Colonic mucosa (tissue), 4 donors: ENCODE measurements at regions not wholly inside any gene's neighbourhood (a gene's known extent, or its start where the extent isn't known, plus 50 kb on each side); places are given as distances from the start of the nearest gene placed in this dataset.
"Not testable (repeated sequence)": the region's sequence is repeated elsewhere in the genome, so short reads cannot be mapped to it uniquely, and the experiment has no call there.

Experiments
- DNase-seq: peaks from one replicate; pipeline ENCODE4 v3.0.0-alpha.2; 2020
- H3K27ac ChIP-seq: fragments of 200-600 bp; one replicate; pipeline ENCODE4 v1.8.0; 2021
- H3K27me3 ChIP-seq: fragments of 200-600 bp; one replicate; pipeline ENCODE4 v1.8.0; 2021
- H3K36me3 ChIP-seq: fragments of 200-600 bp; one replicate; pipeline ENCODE4 v1.8.0; 2021
- H3K4me1 ChIP-seq: fragments of 200-600 bp; one replicate; pipeline ENCODE4 v1.8.0; 2021; ENCODE audit warnings: mild to moderate bottlenecking
- H3K4me3 ChIP-seq: fragments of 200-600 bp; one replicate; pipeline ENCODE4 v1.8.0; 2021
- H3K9ac ChIP-seq, 2 donors: one replicate each; pipeline ENCODE4 v1.7.0; 2013; ENCODE audit warnings: control low read depth in 2 of 2, low read depth in 2 of 2, low read length in 2 of 2
- H3K9me3 ChIP-seq: fragments of 200-600 bp; one replicate; pipeline ENCODE4 v1.8.0; 2021
- CTCF ChIP-seq: fragments of 200-600 bp; IDR thresholded peaks from one replicate; pipeline ENCODE4 v1.8.0; 2022; ENCODE audit warnings: antibody characterized with exemption, mild to moderate bottlenecking
- intact Hi-C: fragments of 100-400 bp; cut with DNase I; formaldehyde crosslinking; loops from one replicate; pipeline ENCODE4 v1.14.1; 2022
- donor health status: healthy.
- donor health status: DM: no; HTN: no; CAD: no.
- donor health status: DM: no; HTN: no; CAD: no.

- no peaks in the 10 kb centered on the region for H3K36me3 ChIP-seq
These were observed 53.4 kb downstream of the OR2K2 start for GRCh38 chr9:111276431-111277128.

GRCh38 chr9:111274737-111275136 is 55.3 kb downstream of the OR2K2 start:
- H3K4me3 ChIP-seq, result no peak overlapping the region
- no peaks in the 10 kb centered on the region for H3K36me3 ChIP-seq
- TF ChIP-seq CTCF, result no peak
- H3K9ac ChIP-seq, result no peak overlapping the region
- intact Hi-C loops, result no loop called here
- no peak for DNase-seq
- no peaks in the 10 kb centered on the region for H3K9me3 ChIP-seq
- H3K27me3 ChIP-seq, result no peaks in the 10 kb centered on the region
- H3K27ac ChIP-seq, result no peak overlapping the region
- no peaks in the 10 kb centered on the region for H3K4me1 ChIP-seq

More at GRCh38 chr9:111276431-111277128, 53.4 kb downstream of the OR2K2 start:
- Histone ChIP-seq H3K27ac (no peak overlapping the region), H3K4me1 (no peaks in the 10 kb centered on the region), H3K9ac (no peak overlapping the region), H3K27me3 (no peaks in the 10 kb centered on the region), H3K9me3 (no peaks in the 10 kb centered on the region), H3K4me3 (no peak overlapping the region)
- intact Hi-C loops, result no loop called here
- no peak for TF ChIP-seq CTCF
- DNase-seq, result no peak

GRCh38 chr9:111272581-111272980 is 57.4 kb downstream of the OR2K2 start:
- no peak overlapping the region for H3K27ac ChIP-seq
- H3K36me3 ChIP-seq, result no peaks in the 10 kb centered on the region
- intact Hi-C loops, result no loop called here
- H3K9ac ChIP-seq, result no peak overlapping the region
- no peak overlapping the region for H3K4me3 ChIP-seq
- H3K4me1 ChIP-seq, result no peaks in the 10 kb centered on the region
- DNase-seq, result no peak
- no peak for TF ChIP-seq CTCF
- no peaks in the 10 kb centered on the region for H3K9me3 ChIP-seq
- H3K27me3 ChIP-seq, result no peaks in the 10 kb centered on the region

DNA sequence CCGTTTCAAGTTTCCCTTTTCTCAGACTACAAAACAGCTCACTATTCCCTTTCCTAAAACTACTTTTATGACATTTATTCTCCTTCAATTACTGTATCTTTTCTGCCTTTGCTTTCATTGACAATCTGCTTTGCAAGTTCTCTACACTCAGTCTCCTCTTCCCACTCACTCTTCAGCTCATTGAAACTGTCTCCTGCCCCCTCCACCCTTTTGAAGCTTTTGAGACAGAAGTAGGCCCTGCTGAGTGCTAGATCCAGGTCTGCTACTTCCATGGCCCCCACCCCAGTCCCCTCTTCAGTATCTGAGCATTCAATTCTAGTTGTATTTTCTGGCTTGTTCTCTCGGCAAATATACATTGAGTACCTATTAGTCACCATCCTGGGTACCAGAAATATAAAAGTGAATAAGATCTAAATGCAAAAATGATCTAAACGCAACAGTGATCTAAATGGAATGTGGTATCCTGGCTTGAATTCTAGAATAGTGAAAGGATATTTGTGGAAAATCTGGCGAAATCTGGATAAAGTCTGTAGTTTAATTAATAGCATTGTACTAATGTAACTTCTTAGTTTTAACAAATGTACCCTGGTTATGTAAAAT is 58.4 kb downstream of the OR2K2 start:
- H3K27ac ChIP-seq, result no peak overlapping the region
- H3K36me3 ChIP-seq, result no peaks in the 10 kb centered on the region
- H3K9ac ChIP-seq, result no peak overlapping the region
- no peak for TF ChIP-seq CTCF
- H3K9me3 ChIP-seq, result no peaks in the 10 kb centered on the region
- no peak overlapping the region for H3K4me3 ChIP-seq
- no peak for DNase-seq
- no peaks in the 10 kb centered on the region for H3K27me3 ChIP-seq
- intact Hi-C loops, result no loop called here
- no peaks in the 10 kb centered on the region for H3K4me1 ChIP-seq

GRCh38 chr9:111271047-111271446 is 59.0 kb downstream of the OR2K2 start:
- TF ChIP-seq CTCF, result no peak
- no peaks in the 10 kb centered on the region for H3K27me3 ChIP-seq
- H3K9ac ChIP-seq, result no peak overlapping the region
- H3K27ac ChIP-seq, result no peak overlapping the region
- H3K36me3 ChIP-seq, result no peaks in the 10 kb centered on the region
- no peaks in the 10 kb centered on the region for H3K9me3 ChIP-seq
- H3K4me1 ChIP-seq, result no peaks in the 10 kb centered on the region
- intact Hi-C loops, result no loop called here
- no peak for DNase-seq
- H3K4me3 ChIP-seq, result no peak overlapping the region

DNA sequence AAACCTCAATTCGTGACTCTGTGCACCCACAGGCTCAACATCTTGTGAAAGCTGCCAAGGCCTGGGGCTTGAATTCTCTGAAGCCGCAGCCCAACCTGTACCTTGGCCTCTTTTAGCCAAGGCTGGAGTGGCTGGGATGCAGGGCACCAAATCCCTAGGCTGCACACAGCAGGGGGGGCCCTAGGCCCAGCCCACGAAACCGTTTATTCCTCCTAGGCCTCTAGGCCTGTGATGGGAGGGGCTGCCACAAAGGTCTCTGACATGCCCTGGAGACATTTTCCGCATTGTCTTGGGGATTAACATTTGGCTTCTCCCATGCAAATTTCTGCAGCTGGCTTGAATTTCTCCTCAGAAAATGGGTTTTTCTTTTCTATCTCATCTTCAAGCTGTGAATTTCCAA is 64.0 kb downstream of the OR2K2 start:
- H3K27ac ChIP-seq, H3K9me3 ChIP-seq, H3K27me3 ChIP-seq, H3K9ac ChIP-seq, intact Hi-C loops, H3K36me3 ChIP-seq, H3K4me3 ChIP-seq, H3K4me1 ChIP-seq, DNase-seq: not testable (repeated sequence)
